ENCODE measurements at regions not wholly inside any gene's neighbourhood (a gene's known extent, or its start where the extent isn't known, plus 50 kb on each side); places are given as distances from the start of the nearest gene placed in this dataset.

DNA sequence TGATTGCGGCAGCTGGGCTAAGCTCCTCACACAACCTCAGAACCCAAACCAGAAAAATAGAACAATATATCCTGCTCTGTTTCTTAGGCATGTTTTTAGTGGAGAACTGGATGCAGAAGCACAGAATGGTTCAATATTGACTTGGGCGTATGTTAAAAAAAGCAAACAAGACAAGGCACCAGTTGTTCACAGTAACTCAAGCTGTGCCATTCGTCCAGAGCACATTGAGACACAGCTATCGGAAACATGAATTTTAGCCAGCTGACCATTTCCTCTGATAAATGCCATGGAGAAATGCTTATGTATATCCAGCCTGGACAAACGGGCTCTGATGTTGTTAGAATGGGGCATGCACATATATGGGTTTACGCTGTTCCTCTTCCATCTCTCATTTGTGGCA lies 129.2 kb upstream of the PDZRN3 start:
- TF ChIP-seq POLR2A (IDR thresholded peaks at IDR 0.05), result no peak
- no peak for TF ChIP-seq CTCF (IDR thresholded peaks at IDR 0.05)

Measured in Peyer's patch (tissue), 4 donors.